Umbilical cord (tissue), 1 donor: ENCODE measurements at regions not wholly inside any gene's neighbourhood (a gene's known extent, or its start where the extent isn't known, plus 50 kb on each side); places are given as distances from the start of the nearest gene placed in this dataset.

Experiments
- DNase-seq: peaks from one replicate; pipeline ENCODE4 v3.0.0-alpha.2; 2015; ENCODE audit warnings: low spot score

GRCh38 chr20:39165099-39165498 is 203.0 kb downstream of the DHX35 start:
- no peak for DNase-seq

DNA sequence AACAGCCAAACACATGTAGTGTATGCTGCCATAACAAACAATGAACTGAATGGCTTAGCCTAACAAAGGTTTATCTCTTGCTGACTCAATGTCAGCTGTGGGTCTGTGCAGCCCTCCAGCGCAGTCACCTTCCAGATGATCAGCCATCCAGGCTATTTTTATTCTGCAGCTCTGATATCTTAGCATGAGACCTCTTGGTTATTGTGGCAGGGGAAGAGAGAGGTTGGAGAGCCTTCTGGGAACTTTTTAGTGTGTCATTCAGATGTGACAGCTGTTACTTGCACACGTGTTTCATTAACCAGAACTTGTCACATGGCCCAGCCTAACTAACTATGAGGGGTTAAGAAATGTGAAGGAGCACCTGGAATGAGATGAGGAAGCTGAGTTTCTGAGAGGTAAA is 202.5 kb downstream of the DHX35 start:
- no peak for DNase-seq

- no peak for DNase-seq
Measured at GRCh38 chr20:39163993-39164392, 201.8 kb downstream of the DHX35 start.

DNA sequence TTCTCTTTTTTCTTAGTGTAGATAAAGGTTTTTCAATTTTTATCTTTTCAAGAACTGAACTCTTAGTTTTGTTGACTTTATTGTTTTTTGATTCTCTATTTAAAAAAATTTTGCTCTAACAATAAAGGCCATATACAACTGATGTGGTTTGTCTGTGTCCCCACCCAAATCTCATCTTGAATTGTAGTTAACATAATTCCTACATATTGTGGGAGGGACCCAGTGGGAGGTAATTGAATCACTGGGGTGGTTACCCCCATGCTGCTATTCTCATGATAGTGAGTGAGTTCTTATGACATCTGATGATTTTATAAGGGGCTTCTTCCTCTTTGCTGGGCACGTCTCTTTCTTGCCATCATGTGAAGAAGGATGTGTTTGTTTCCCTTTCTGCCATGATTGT is 199.8 kb downstream of the DHX35 start:
- DNase-seq, result no peak

DNA sequence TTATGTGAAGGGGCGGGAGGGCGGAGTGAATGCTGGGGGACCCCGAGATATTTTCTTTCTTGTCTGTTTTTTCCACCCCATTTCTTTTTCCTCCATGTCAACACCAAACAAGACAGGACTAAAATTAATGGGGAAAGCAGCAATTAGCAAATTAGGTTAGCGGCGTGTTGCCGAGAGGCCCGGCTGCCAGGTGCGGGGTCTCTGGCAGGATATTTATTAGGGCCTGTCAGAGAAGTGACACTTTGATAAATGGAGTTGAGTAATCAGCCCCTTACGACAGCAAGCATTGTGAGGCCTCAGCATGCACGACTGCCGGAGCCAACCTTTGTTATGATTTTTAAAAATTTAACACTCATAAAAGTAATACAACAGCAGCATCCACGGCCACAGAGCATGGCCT is 193.8 kb downstream of the DHX35 start:
- no peak for DNase-seq

DNA sequence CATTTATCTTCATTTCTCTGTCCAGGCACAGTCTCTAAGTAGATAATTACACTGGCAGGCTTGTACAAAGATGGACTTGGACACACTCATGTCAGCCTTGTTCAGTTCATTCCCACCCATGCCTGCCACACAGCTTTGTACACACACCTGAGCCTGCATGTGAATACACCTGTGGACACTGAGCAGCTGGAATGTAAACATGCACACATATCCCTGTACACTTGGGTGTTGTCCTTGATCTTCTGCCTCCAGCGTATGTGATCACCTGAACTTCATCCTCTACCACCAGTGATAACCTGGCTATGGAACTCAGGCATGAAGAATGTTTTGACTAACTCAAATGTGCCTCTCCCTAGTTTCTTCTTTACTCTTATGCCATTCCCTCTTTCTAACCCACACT is 190.6 kb downstream of the DHX35 start:
- DNase-seq, result no peak

DNA sequence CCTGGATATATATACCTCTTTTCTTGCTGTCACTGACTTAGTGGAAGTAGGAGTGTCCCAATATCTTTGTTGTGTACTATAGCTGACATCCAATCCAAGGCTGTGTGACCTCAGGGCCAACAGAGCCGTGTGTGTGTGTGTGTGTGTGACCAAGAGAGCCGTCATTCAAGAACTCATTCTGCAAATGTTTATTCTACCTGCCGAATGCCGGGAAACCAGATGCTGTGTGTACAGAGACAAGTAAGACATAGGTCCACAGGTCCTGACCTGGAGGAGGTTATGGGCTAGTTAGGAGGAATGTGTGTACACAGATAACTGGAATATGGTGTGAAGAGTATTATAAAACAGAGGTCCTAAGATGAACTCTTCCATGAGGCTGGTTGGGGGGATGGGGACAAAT is 190.0 kb downstream of the DHX35 start:
- DNase-seq, result no peak

GRCh38 chr20:39150501-39150900 is 188.4 kb downstream of the DHX35 start:
- no peak for DNase-seq

GRCh38 chr20:39146394-39146793 is 184.2 kb downstream of the DHX35 start:
- DNase-seq, result no peak

DNA sequence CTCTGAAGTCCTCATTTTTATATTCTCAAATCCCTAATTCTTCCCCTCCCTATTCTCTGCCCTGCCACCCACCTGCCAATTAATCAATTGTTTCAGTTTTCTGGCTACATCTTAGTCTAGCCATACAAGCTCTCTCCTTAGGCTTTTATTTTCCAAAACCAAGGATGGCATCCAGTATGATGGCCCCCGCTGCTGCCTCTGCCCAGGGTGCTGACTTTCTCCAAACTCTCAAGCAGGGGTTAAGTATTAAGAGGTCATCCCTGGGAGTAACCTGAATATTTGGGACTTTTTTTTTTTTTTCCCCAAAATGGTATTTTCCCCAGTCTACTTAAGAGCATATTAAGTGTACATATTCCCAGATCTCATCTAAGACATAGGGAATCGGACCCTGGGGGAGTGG is 183.8 kb downstream of the DHX35 start:
- no peak for DNase-seq

- no peak for DNase-seq
Measured at GRCh38 chr20:39144757-39145156, 182.6 kb downstream of the DHX35 start.

- no peak for DNase-seq
Measured at GRCh38 chr20:39142407-39143096, 180.4 kb downstream of the DHX35 start.

- DNase-seq, result no peak
Measured at GRCh38 chr20:39137299-39137698, 175.2 kb downstream of the DHX35 start.

DNA sequence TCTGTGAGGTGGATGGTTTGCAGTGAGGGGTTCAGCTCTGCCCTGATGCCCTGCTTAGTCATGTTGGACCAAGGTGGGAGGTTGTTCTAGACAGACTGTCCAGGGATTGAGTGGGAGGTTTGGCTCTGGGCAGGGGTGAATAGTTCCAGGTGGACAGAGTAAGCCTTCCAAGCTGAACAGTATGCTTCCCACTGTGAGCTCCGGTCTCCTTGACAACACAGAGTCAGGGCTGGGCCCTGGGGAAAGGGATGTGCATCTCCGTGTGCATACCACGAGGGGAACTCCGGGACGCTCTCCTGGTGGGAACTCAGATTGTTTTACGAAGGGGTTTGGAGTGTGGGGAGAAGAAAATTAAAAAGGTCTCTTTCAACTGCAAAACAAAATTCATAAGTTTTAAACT is 174.7 kb downstream of the DHX35 start:
- no peak for DNase-seq

- no peak for DNase-seq
Measured at GRCh38 chr20:39135885-39136544, 173.9 kb downstream of the DHX35 start.

GRCh38 chr20:39133201-39133600 is 171.1 kb downstream of the DHX35 start:
- DNase-seq, result no peak

DNA sequence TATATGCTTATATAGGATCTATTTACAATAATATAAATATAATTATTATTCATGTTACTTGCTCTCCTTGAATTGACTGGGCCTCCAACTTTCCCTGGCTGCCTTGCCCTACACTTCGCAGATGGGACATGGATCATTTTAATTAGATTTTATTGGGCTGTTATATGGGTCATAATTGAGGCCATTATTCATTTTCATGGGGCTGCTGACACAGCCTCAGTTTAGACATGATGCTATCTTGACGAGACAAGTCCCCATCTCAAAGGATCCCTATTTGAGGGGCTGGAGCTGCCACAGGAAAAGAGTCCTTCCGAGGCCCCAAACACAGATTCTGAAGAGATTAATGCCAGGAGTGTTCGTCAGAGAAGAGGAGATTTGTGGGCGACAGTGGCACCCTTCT is 170.4 kb downstream of the DHX35 start:
- no peak for DNase-seq

GRCh38 chr20:39132093-39132492 is 169.9 kb downstream of the DHX35 start:
- no peak for DNase-seq

DNA sequence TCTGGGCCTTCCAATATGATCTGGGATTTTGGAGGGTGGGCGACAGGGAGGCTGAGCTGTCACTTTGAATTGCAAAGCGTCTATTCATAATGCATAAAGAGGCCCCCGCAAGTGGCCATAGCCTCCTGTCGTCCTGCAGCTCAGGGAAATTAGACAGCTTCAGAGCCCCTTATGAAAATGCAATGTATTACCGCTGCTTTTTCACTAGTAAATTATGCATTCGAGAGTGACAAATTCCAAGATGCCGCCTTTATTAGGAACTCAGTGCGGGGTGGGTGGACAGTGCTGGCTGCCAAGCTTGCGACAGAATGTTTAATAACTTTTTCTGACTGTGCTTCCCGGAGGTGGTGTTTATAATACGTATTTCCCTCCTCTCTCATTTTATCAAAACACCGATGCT is 168.5 kb downstream of the DHX35 start:
- DNase-seq, result no peak

- no peak for DNase-seq
Measured at GRCh38 chr20:39129523-39129922, 167.4 kb downstream of the DHX35 start.

- no peak for DNase-seq
Measured at GRCh38 chr20:39124064-39124463, 161.9 kb downstream of the DHX35 start.

GRCh38 chr20:39123185-39123557 is 161.0 kb downstream of the DHX35 start:
- DNase-seq, result no peak

DNA sequence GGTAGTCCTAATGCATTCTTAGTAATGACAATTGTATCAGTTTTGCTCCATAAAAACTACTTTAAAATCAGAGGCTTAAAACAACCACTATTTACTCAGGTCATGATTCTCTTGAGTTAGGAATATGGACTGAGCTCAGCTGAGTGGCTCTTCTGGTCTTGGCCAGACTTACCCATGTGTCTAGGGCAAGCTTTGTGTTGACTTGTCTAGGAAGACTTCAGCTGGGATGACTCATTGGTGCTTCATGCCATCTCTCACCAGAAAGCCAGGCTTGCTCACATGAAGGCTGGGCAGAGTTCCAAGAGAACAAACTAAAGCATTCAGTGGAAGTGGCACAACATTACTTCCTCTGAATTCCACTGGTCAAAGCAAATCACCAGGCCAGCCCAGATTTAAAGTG is 155.3 kb downstream of the DHX35 start:
- no peak for DNase-seq

DNA sequence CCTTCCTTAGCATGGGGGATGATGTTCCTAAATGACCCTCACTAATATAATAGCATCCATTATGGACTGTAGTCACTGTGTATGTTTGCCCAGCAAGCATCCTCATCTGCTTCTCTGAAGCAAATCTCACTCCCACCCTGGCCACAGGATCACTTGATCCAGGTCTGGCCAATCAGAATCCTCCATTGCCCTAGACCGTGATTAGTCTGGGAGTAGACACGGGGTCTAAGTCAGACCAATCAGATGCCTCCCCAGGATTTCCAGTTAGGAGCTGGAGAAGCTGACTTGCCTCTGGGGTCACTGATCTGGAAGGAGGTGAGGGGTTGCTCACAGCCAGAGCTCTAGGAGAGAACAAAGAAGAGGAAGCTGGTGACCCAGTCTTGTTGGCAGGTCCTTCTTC is 153.9 kb downstream of the DHX35 start:
- DNase-seq, result no peak
